GM12891 (cell line): ENCODE measurements at regions not wholly inside any gene's neighbourhood (a gene's known extent, or its start where the extent isn't known, plus 50 kb on each side); places are given as distances from the start of the nearest gene placed in this dataset.

Experiments used
- DNase-seq: peaks from one replicate; pipeline ENCODE4 v3.0.0; 2011; ENCODE audit warnings: low spot score; ENCODE audit not compliant: insufficient read length
- FAIRE-seq: peaks from 2 replicates; lab custom pipeline; 2011; peaks lifted over from hg19 to GRCh38; lab: Jason Lieb, UNC
- PAX5 ChIP-seq: IDR thresholded peaks from 2 replicates; pipeline ENCODE4 v1.6.1; 2011; ENCODE audit warnings: low read length, moderate library complexity, mild to moderate bottlenecking; ENCODE audit not compliant: insufficient read depth, severe bottlenecking
- POLR2A ChIP-seq: IDR thresholded peaks from 2 replicates; pipeline ENCODE4 v1.6.1; 2011; ENCODE audit warnings: low read depth, low read length, control low read depth
- POLR2AphosphoS5 ChIP-seq: IDR thresholded peaks from 2 replicates; pipeline ENCODE4 v1.6.1; 2011; ENCODE audit warnings: low read depth, low read length, control low read depth
- POU2F2 ChIP-seq: IDR thresholded peaks from 2 replicates; pipeline ENCODE4 v1.6.1; 2011; ENCODE audit warnings: low read depth, mild to moderate bottlenecking, control low read depth, low read length, moderate library complexity
- SPI1 ChIP-seq: IDR thresholded peaks from 2 replicates; pipeline ENCODE4 v1.6.1; 2011; ENCODE audit warnings: low read depth, low read length, control low read depth
- TAF1 ChIP-seq: IDR thresholded peaks from 2 replicates; pipeline ENCODE4 v1.6.1; 2011; ENCODE audit warnings: low read depth, low read length, control low read depth

- TF ChIP-seq PAX5 (no peak), SPI1 (no peak), POLR2A (no peak)
- no peak for DNase-seq
- no peak for FAIRE-seq
These were observed 153.2 kb upstream of the GADL1 start for GRCh38 chr3:31047673-31048072.

DNA sequence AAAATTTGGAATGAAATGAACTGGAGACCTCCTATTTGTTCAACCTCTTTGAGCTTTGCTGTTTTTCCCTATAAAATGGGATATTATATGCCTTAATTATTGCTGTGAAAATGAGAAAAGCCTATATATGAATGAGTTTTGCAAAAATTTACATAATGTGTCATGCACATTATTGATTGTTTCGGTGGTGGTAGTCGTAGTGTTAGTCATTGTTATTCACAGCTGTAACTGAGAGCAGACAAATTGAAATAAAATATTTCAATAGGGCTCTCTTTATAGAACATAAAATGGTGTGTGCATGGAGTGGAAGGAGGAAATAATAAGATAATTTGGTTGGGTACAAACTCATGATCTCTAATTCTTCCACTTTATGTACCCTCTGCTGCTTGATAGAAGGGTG is 153.7 kb upstream of the GADL1 start:
- no peak for DNase-seq
- no peak for FAIRE-seq
- no peak for TF ChIP-seq TAF1

DNA sequence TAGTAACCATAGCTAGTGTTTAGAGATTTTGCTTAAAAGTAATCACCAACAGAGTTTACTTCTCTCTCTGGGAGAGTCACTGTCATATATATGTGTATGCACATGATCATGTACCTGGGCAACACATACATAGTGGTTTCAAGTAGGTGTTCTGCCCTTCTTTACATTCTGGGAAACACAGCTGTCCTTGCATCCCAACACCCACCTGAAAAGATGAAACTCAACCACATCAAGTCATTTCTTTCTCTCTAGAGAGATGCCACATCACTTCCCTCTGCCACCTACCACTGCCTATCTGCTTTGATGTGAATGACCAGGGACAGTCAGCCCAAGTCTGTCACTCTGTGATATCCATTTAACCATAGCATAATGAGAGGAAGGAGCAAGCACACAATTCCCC is 155.8 kb upstream of the GADL1 start:
- DNase-seq (no peak), FAIRE-seq (no peak)
- TF ChIP-seq POLR2AphosphoS5 (no peak), POU2F2 (no peak), SPI1 (no peak), PAX5 (no peak), TAF1 (no peak), POLR2A (no peak)

- FAIRE-seq: no peak
- DNase-seq: no peak
- no peak for TF ChIP-seq SPI1
- TF ChIP-seq POU2F2: no peak
- no peak for TF ChIP-seq POLR2AphosphoS5
- TF ChIP-seq POLR2A: no peak
- TF ChIP-seq PAX5: no peak
- no peak for TF ChIP-seq TAF1
These were observed 156.8 kb upstream of the GADL1 start for GRCh38 chr3:31051226-31051625.

GRCh38 chr3:31053299-31053698 is 158.8 kb upstream of the GADL1 start:
- TF ChIP-seq POU2F2 (no peak), PAX5 (no peak), POLR2AphosphoS5 (no peak), POLR2A (no peak), TAF1 (no peak), SPI1 (no peak)
- DNase-seq (no peak), FAIRE-seq (no peak)

DNA sequence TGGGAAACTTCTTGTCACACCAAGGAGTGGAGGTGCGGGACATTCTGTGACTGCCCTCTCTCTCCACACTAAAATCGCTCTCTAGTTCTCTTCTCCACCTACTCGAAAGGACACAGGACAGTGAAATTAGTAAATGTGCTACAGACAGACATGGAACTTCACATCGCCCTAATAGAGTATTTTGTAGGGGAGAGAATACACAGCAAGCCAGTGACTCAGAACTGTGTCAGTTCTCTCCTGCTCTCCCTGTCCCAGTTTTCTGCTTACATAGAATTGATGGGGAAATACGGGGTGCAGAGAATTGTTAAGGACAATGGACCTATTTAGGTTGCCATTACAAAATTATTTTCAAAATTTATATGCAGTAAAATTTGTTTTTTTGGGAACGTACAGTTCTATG is 159.6 kb upstream of the GADL1 start:
- TF ChIP-seq POLR2A (no peak), POU2F2 (no peak), SPI1 (no peak), POLR2AphosphoS5 (no peak), TAF1 (no peak), PAX5 (no peak)
- FAIRE-seq: no peak
- no peak for DNase-seq

- FAIRE-seq (no peak), DNase-seq (no peak)
- TF ChIP-seq POLR2AphosphoS5 (no peak), POLR2A (no peak), SPI1 (no peak), POU2F2 (no peak), PAX5 (no peak), TAF1 (no peak)
These were observed 161.3 kb upstream of the GADL1 start for GRCh38 chr3:31055757-31056156.

DNA sequence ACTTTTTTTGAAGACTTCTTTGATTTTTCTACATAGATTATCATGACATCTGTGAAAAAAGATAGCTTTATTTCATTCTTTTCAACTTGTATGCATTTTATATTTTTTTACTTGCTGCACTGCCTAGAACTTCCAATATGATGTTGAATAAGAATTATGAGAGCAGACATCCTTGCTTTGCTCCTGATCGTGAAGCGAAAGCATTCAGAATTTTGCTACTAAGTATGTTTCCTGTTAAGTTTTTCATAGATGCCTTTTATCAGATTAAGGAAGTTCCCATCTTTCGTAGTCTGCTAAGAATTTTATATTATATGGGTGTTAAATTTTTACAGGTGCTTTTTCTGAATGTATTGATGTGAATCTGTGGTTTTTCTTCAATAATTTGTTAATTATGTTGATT is 163.4 kb upstream of the GADL1 start:
- DNase-seq: no peak
- TF ChIP-seq POLR2A (no peak), POU2F2 (no peak), POLR2AphosphoS5 (no peak), SPI1 (no peak), PAX5 (no peak), TAF1 (no peak)
- no peak for FAIRE-seq

DNA sequence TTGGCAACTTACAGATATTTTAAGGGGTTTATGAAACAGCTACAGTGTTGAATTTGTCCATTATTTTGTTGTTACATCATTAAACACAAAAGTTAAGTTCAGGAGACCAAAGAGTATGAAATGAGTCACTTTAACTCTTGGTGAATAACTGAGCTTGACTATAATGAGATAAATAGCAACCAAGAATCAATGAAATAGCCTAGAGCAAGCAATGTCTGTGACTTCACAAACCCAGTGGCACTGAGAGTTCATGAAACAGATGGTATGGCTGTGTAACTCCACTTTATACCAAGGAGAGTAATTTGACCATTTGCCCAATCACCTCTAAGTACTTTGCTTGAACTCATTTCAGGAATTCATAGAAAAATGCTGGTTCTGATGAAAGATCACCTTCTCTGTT is 169.6 kb upstream of the GADL1 start:
- DNase-seq (no peak), FAIRE-seq (no peak)
- TF ChIP-seq TAF1: no peak
- TF ChIP-seq POLR2AphosphoS5: no peak
- TF ChIP-seq PAX5: no peak
- no peak for TF ChIP-seq SPI1
- TF ChIP-seq POLR2A: no peak
- TF ChIP-seq POU2F2: no peak

- no peak for DNase-seq
- TF ChIP-seq POU2F2 (no peak), POLR2A (no peak), PAX5 (no peak), POLR2AphosphoS5 (no peak), TAF1 (no peak), SPI1 (no peak)
- no peak for FAIRE-seq
These were observed 171.3 kb upstream of the GADL1 start for GRCh38 chr3:31065765-31066164.
